NCI-H460 (cell line): ENCODE measurements at regions not wholly inside any gene's neighbourhood (a gene's known extent, or its start where the extent isn't known, plus 50 kb on each side); places are given as distances from the start of the nearest gene placed in this dataset.

ENCODE experiments used
- DNase-seq: peaks from one replicate; pipeline ENCODE4 v3.0.0-alpha.2; 2016; ENCODE audit warnings: low read depth; ENCODE audit errors: extremely low read depth

GRCh38 chr1:228985661-228986060 is 250.4 kb downstream of the RHOU start:
- DNase-seq: no peak

DNA sequence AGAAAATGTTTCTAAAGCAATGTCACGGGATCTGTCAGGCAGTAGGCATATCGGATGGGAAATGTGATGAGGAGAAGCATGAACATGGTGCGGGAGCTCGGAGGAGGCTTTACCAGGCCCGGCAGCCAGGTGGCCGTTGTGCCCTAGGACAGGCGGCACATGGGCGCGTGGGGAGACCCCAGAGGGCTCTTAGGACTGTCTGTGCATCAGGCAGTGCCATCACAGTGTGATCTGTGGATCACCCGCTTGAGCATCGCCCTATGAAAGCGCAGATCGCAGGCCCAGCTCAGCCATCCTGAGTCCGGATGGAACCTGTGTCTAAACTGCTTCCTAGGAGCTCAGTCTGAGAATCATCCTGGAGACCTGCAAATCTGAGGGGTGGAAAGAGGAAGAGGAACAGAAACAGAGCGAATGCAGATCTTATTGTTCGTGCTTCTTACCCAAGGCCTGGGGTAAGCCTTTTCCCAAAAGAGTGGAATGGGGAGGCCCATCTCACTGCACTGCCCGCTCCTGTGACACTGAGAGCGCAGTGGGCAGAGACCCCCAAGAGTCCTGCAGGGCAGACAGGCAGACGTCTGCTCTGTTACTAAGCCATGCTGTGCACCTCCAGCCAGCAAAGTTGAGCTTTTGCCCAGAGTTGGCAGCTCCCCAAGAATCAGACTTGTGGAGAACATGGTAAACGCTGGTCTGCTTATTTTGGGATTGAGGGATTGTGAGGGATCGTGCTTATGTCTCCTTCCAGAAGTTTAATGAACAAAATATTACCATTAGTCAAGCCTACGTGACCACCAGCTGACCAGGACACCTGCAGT is 251.0 kb downstream of the RHOU start:
- DNase-seq: no peak

DNA sequence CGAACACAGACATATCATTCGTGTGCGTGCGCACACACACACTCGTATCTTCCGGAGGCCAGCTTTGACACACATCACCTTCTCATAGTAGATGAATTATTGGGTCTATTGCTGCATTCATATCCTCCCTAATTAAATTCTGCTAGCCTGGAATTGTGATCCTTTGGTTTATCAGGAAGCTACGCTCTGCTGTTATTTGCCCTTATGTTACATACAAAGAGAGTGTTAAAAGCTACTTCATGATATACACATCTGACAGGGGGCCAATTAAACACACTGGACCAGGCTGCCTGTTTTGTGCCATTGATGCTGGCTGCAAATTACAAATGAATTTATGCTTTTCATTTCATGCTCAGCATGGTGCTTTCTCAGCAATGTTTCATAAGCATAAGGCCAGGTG is 252.0 kb downstream of the RHOU start:
- DNase-seq: no peak

- DNase-seq: no peak
These were observed 252.6 kb downstream of the RHOU start for GRCh38 chr1:228987736-228988506.

DNA sequence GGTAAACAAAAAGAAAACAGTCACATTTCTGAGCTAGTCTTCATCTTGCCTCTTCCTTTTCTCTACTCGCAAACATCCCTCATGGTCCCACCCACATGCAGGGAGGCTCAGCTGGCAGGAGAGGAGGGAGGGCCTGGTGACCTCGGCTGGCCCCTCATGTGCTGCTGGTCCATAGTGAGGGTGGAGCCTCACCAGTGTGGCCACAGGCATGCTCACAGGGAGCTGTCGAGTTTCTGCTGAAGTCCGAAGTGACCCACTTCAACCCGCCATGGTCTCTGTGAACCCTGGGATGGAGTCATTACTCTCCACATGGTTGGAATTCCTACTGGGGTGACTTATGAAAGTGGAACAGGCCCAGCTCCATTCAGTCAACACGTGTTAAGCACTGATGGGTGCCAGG is 253.4 kb downstream of the RHOU start:
- DNase-seq: no peak

DNA sequence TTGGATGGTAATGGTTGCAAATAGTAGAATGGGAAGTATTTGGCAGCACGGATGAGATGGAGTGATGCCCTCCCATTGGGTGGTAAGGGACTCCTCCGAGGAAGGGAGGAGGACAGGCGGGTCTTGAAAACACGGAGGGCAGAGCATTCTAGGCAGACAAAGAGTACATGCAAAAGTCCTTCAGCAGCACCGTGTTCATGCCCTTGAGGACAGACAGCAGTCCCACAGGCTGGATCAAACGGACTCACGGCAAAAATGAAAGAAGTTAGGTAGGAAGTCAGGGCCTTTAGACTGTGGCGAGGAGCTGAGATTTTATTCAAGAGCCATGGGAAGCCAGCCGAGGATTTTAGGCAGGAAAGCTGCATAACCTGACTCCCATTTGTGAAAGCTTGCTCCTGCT is 253.9 kb downstream of the RHOU start:
- no peak for DNase-seq

DNA sequence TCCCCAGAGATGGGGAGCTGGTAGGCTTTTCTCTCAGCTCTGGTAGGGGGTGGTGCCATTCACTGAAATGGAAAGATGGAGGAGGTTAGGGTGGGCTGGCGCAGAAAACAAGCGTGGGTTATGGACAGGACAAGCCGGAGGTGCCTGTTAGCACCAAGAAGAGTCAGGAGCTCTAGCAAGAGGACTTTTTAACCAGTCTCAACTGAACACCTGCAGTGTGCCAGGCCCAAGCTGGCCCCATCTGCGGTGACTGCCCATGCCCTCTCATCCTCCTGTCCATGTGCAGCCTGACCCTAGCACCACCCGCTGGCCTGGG is 254.4 kb downstream of the RHOU start:
- DNase-seq: no peak

DNA sequence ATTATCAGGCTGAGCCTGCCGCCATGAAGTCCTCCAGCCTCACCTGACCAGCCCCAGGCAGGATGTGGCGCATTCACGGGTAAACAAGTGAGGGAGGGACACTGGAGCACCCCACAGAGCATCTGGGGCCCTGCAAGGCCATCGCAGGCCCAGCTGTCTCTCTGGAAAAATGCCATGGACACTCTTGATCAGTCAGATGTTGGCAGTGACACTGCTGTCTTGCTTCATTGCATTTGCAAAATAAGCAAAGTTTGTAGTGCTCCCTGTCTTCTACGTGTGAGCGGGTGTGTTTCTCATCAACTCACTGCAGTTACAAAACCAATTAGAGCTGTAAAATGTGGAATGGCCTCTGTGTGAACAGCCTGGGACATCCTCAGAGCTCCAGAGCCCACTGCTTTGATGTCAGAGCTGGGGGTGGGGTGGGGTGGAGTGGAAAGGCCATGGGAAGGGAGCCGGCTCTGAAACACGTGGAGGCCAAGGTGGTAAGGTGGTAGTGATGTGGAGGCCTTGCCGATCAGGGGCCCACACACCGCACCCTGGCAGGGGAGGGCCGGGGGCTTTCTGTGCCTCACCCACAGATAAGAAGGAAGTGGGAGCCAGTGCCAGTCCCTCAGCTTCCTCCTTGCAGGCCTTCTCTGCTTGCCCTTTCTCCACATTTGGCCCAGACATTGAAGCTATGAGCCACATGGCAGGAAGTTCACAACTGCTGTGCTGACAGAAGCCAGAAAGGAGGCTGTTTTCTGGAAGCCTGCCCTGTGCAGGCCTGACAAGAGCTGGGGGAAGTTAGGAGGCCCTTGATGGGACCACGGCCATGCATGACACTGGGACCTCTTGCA is 254.9 kb downstream of the RHOU start:
- no peak for DNase-seq

- DNase-seq: no peak
These were observed 255.8 kb downstream of the RHOU start for GRCh38 chr1:228990906-228991569.

DNA sequence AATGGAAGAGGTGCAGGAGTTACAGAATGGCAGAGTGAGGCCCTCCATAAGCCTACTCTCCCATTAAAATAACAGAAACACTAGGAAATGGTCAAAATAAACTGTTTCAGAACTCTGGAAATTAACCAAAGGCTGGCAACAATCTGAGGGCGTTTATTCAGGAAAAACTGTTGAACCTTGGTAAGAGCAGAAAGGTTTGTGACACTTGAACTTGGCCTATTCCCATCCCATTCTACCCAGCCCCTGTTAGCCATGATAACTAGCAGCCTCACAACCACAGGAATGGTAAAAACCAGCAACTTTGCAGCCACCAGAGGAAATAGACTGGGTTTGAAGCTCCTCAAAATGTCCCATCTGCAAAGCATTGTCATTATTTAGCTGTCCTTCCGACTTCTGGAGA is 256.8 kb downstream of the RHOU start:
- DNase-seq: no peak

DNA sequence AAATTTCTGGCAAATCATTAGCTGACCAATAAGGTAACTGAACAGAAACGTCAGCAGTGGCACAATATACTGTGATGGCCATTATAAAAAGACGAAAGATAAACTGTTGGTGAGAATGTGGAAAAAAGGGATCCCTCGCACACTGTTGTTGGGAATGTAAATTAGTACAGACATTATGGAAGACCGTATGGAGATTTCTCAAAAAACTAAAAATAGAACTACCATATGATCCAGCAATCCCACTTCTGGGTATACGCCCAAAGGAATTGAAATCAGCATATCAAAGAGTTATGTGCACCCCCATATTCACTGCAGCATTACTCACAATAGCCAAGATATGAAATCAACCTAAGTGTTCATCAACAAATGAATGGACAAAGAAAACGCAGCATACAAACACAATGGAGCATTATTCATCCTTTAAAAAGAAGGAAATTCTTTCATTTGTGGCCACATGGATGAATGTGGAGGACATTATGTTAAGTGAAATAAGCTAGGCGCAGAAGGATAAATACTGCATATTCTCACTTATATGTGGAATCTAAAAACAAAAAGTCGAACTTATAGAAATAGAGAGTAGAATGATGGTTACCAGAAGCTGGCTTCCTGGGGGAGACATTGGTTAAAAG is 257.7 kb downstream of the RHOU start:
- DNase-seq: no peak

GRCh38 chr1:228994676-228995594 is 259.7 kb downstream of the RHOU start:
- DNase-seq: no peak

GRCh38 chr1:228996281-228996680 is 261.0 kb downstream of the RHOU start:
- no peak for DNase-seq

- DNase-seq: no peak
These were observed 262.5 kb downstream of the RHOU start for GRCh38 chr1:228997721-228998144.

DNA sequence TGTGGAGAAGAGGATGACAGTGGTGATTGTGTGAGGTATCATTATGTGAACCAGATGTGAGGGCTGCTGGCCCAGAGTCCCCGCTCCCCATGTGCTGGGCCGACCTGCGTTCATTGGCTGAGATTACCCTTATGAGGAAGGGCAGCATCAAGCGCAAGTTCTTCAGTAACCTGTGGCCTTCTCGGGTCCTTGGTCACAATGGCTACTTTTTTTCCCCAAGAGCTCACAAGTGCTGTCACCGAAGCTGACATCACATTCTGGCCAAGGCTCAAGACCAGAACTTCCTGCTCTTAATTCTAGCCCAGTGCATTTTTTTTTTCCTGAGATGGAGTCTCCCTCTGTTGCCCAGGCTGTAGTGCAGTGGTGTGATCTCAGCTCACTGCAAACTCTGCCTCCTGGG is 262.9 kb downstream of the RHOU start:
- no peak for DNase-seq

GRCh38 chr1:228999446-229000170 is 264.3 kb downstream of the RHOU start:
- DNase-seq: no peak

DNA sequence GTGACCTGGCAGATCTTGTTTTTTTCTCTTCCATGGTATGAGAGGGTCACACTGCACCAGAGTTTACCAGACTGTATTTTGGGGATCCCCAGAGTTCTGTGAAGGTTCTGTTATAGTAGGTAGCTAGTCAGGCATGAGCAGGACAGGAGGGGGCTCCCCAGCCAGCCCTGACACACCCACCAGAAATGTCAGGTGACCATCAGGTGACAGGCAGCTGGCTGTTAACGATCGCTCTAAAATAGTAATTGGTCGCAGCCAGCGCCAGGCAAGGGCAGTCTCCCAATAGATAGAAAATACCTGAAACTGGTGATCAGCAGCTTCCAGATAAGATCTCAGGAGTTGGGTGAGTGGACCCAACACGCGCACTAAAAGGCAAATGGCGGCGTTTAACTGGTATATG is 264.9 kb downstream of the RHOU start:
- no peak for DNase-seq

DNA sequence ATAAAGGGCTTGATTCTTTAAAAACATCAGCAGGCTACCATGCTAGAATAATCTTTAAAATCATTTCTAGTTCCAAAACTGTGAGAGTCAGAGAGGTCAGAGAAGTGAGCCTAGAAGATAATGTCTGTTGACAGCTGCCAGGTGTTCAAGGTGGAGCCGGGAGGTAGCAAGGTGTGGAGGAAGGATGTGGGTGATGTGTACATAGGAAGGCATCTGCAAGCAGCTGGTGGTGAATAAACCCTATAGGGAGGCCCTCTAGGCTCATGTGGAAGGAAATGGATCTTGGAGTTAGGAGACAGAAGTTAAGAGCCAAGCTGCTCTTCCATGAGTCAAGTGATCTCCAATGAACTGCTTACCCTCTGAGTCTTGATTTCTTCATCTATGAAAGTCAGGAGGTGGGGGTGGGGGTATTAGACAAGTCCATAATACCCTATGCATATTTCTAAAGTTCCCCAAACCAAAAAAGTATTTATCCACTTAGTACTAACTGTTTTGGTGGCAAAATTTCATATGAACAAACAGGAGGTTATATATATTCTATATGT is 266.3 kb downstream of the RHOU start:
- DNase-seq: no peak
